PC-3 (cell line): ENCODE measurements at regions not wholly inside any gene's neighbourhood (a gene's known extent, or its start where the extent isn't known, plus 50 kb on each side); places are given as distances from the start of the nearest gene placed in this dataset.

Experiments
- ATAC-seq: fragments of 200-7000 bp; cut with Tn5 transposase; 2 replicates; pipeline ENCODE4 v1.9.1; 2020; ENCODE audit warnings: mild to moderate bottlenecking, moderate library complexity
- BruUV-seq: library from RNA; stranded (reverse); fragments of 400-500 nt; replicated peaks from 2 replicates; lab custom pipeline; 2021; lab: Mats Ljungman, UMichigan
- CTCF ChIA-PET: fragments of 300-600 bp; sonication (Branson Sonifier 250); formaldehyde crosslinking; loops from one replicate; lab custom pipeline; 2022; ENCODE audit warnings: antibody characterized with exemption; lab: Charles Lee
- POLR2A ChIA-PET: fragments of 300-600 bp; sonication (Branson Sonifier 250); formaldehyde crosslinking; loops from one replicate; lab custom pipeline; 2022; ENCODE audit warnings: antibody characterized with exemption; ENCODE audit not compliant: unreplicated experiment; lab: Charles Lee
- DNase-seq: peaks from one replicate; pipeline ENCODE4 v3.0.0-alpha.2; 2015
- H2AFZ ChIP-seq: fragments of 300-600 bp; sonication (generic); 2 replicates; pipeline ENCODE4 v1.6.0; 2016; ENCODE audit warnings: antibody characterized with exemption, low read length
- H3F3A ChIP-seq: fragments of 300-600 bp; sonication (generic); one replicate; pipeline ENCODE4 v1.6.0; 2017; ENCODE audit warnings: antibody characterized with exemption, low read length, control low read depth, mild to moderate bottlenecking; ENCODE audit not compliant: unreplicated experiment
- H3K27ac ChIP-seq: fragments of 300-600 bp; sonication (generic); 2 replicates; pipeline ENCODE4 v1.5.1; 2016; ENCODE audit warnings: mild to moderate bottlenecking, low read length
- H3K27me3 ChIP-seq: fragments of 300-600 bp; sonication (generic); 2 replicates; pipeline ENCODE4 v1.6.1; 2016; ENCODE audit warnings: low read length, mixed read lengths
- H3K36me3 ChIP-seq: fragments of 300-600 bp; sonication (generic); 2 replicates; pipeline ENCODE4 v1.6.1; 2016; ENCODE audit warnings: low read depth, mixed run types, low read length, mixed read lengths
- H3K4me1 ChIP-seq: fragments of 300-600 bp; sonication (generic); 2 replicates; pipeline ENCODE4 v1.5.1; 2016; ENCODE audit warnings: low read length; ENCODE audit not compliant: insufficient read depth
- H3K4me2 ChIP-seq: fragments of 300-600 bp; sonication (generic); 2 replicates; pipeline ENCODE4 v1.6.0; 2016; ENCODE audit warnings: low read length
- H3K4me3 ChIP-seq: fragments of 300-600 bp; sonication (generic); 2 replicates; pipeline ENCODE4 v1.5.1; 2016; ENCODE audit warnings: mild to moderate bottlenecking, low read length, mixed read lengths
- H3K79me2 ChIP-seq: fragments of 300-600 bp; sonication (generic); 2 replicates; pipeline ENCODE4 v1.6.1; 2017; ENCODE audit warnings: low read length, mixed read lengths
- H3K9ac ChIP-seq: fragments of 300-600 bp; sonication (generic); 2 replicates; pipeline ENCODE4 v1.6.0; 2016; ENCODE audit warnings: mild to moderate bottlenecking, low read length
- H3K9me2 ChIP-seq: fragments of 300-600 bp; sonication (generic); replicated peaks from 2 replicates; pipeline ENCODE4 v1.6.1; 2016; ENCODE audit warnings: mixed run types, low read length, mixed read lengths
- H3K9me3 ChIP-seq: fragments of 300-600 bp; sonication (generic); 2 replicates; pipeline ENCODE4 v1.6.1; 2016; ENCODE audit warnings: low read length, mixed read lengths
- H4K20me1 ChIP-seq: fragments of 300-600 bp; sonication (generic); 2 replicates; pipeline ENCODE4 v1.6.1; 2016; ENCODE audit warnings: low read length, mixed read lengths
- EZH2 ChIP-seq: fragments of 300-600 bp; sonication (generic); IDR thresholded peaks from one replicate; pipeline ENCODE4 v1.6.1; 2017; ENCODE audit warnings: antibody characterized with exemption, mild to moderate bottlenecking, low read length; ENCODE audit not compliant: unreplicated experiment
- EZH2phosphoT487 ChIP-seq: fragments of 300-600 bp; sonication (generic); IDR thresholded peaks from 2 replicates; pipeline ENCODE4 v1.6.1; 2018; ENCODE audit warnings: mild to moderate bottlenecking, antibody characterized with exemption, low read length, borderline replicate concordance
- intact Hi-C: fragments of 100-400 bp; cut with micrococcal nuclease; formaldehyde crosslinking; loops from 2 replicates; pipeline ENCODE4 v1.9.0; 2023
- TF ChIP-seq, protein P1 (sequence below): fragments of 300-600 bp; sonication (generic); conservative IDR thresholded peaks from 2 replicates; pipeline ENCODE4 v1.5.1; 2017; ENCODE audit warnings: antibody characterized with exemption, low read depth, mild to moderate bottlenecking, low read length

DNA sequence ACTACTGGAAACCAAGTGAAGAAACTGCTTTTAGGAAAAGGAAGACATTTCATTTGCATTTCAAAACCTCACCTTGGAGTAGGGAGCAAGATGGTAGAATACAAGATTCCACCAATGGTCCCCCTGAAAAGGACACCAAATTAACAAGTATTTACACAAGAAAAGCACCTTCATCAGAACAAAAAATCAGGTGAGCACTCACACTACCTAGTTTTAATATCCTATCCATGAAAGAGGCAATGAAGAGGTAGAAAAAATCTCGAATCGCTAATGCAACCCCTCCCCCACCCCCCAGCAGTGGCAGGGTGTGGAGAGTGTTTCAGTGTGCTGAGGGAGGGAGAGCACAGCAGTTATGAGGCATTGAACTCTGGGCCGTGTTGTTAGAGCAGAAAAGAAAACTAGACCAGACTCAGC lies 1397.0 kb upstream of the C9orf72 start:
- Histone ChIP-seq H3K9me3 (no peaks in the 10 kb centered on the region), H3K4me2 (no peak overlapping the region), H3K9ac (no peak overlapping the region), H3K27me3 (no peaks in the 10 kb centered on the region), H4K20me1 (no peaks in the 10 kb centered on the region), H3K4me3 (no peak overlapping the region), H2AFZ (no peak overlapping the region), H3K27ac (no peak overlapping the region), H3K9me2 (no peaks in the 10 kb centered on the region), H3K79me2 (no peaks in the 10 kb centered on the region), H3K36me3 (no peaks in the 10 kb centered on the region), H3K4me1 (peaks cover 9% of the 10 kb centered on the region; the same call in 1 of the 2 replicates), H3F3A (no peaks in the 10 kb centered on the region)
- CTCF ChIA-PET = no interaction called here
- POLR2A ChIA-PET = no interaction called here
- ATAC-seq (no peak), DNase-seq (no peak)
- intact Hi-C loops = no loop called here
- TF ChIP-seq EZH2phosphoT487 (no peak), EZH2 (no peak)
- TF ChIP-seq, protein P1, sequence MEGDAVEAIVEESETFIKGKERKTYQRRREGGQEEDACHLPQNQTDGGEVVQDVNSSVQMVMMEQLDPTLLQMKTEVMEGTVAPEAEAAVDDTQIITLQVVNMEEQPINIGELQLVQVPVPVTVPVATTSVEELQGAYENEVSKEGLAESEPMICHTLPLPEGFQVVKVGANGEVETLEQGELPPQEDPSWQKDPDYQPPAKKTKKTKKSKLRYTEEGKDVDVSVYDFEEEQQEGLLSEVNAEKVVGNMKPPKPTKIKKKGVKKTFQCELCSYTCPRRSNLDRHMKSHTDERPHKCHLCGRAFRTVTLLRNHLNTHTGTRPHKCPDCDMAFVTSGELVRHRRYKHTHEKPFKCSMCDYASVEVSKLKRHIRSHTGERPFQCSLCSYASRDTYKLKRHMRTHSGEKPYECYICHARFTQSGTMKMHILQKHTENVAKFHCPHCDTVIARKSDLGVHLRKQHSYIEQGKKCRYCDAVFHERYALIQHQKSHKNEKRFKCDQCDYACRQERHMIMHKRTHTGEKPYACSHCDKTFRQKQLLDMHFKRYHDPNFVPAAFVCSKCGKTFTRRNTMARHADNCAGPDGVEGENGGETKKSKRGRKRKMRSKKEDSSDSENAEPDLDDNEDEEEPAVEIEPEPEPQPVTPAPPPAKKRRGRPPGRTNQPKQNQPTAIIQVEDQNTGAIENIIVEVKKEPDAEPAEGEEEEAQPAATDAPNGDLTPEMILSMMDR = no peak
- no TSS peak for BruUV-seq

DNA sequence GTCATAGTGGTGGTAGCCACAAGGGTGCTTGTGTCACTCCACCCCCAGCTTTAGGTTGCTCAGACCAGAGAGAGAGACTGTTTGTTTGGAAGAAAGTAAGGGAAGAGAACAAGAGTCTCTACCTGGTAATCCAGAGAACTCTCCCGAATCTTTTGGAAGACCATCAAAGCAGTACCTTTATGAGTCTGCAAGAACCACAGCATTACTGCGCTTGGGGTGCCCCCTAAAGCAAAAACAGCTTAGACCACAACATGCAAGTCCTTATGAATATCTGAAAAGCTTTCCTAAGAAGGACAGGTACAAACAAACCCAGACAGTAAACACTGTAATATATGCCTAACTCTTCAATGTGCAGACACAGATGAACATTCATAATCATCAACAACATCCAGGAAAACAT lies 1398.6 kb upstream of the C9orf72 start:
- Histone ChIP-seq H3K4me1 (peaks cover 9% of the 10 kb centered on the region; the same call in 1 of the 2 replicates), H3K27ac (no peak overlapping the region), H3K79me2 (no peaks in the 10 kb centered on the region), H3K9me2 (no peaks in the 10 kb centered on the region), H3F3A (no peaks in the 10 kb centered on the region), H3K4me2 (no peak overlapping the region), H4K20me1 (no peaks in the 10 kb centered on the region), H3K27me3 (no peaks in the 10 kb centered on the region), H3K9ac (no peak overlapping the region), H3K4me3 (no peak overlapping the region), H2AFZ (no peak overlapping the region), H3K9me3 (no peaks in the 10 kb centered on the region), H3K36me3 (no peaks in the 10 kb centered on the region)
- DNase-seq = no peak
- TF ChIP-seq, protein P1 = no peak
- no peak for TF ChIP-seq EZH2phosphoT487
- TF ChIP-seq EZH2 = no peak
- CTCF ChIA-PET = no interaction called here
- BruUV-seq = no TSS peak
- intact Hi-C loops = no loop called here
- POLR2A ChIA-PET = no interaction called here
- ATAC-seq = no peak

DNA sequence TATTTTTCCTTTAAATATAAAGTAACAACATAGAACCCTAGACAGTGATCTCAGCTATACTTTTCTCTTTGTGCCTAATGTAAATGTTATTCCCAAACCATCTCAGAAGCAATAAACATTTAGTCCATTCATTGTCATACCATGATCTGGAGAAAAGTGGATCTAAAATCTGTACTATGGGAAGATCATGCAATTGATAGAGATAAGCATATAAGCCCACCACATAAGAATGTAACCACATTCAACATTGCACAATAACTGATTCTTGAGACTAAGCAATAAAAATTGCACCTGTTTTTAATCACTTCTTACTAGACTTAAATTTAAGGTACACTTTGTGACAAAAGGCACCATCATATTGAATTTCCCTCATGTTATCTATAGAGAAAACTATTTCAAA lies 1403.0 kb upstream of the C9orf72 start:
- no peaks in the 10 kb centered on the region for H3F3A ChIP-seq
- H3K9ac ChIP-seq = no peak overlapping the region
- intact Hi-C loops = no loop called here
- CTCF ChIA-PET = no interaction called here
- no TSS peak for BruUV-seq
- H3K4me2 ChIP-seq = no peak overlapping the region
- no peaks in the 10 kb centered on the region for H3K9me3 ChIP-seq
- no peaks in the 10 kb centered on the region for H3K9me2 ChIP-seq
- DNase-seq (no peak), ATAC-seq (no peak)
- H3K4me1 ChIP-seq = peaks cover 9% of the 10 kb centered on the region; the same call in 1 of the 2 replicates
- TF ChIP-seq EZH2phosphoT487 (no peak), EZH2 (no peak)
- TF ChIP-seq, protein P1 = no peak
- POLR2A ChIA-PET = no interaction called here
- no peak overlapping the region for H3K27ac ChIP-seq
- H3K36me3 ChIP-seq = no peaks in the 10 kb centered on the region
- no peak overlapping the region for H3K4me3 ChIP-seq
- no peak overlapping the region for H2AFZ ChIP-seq
- no peaks in the 10 kb centered on the region for H3K79me2 ChIP-seq
- no peaks in the 10 kb centered on the region for H3K27me3 ChIP-seq
- H4K20me1 ChIP-seq = no peaks in the 10 kb centered on the region
